HCT116 (cell line): ENCODE measurements at regions not wholly inside any gene's neighbourhood (a gene's known extent, or its start where the extent isn't known, plus 50 kb on each side); places are given as distances from the start of the nearest gene placed in this dataset.

Experiments
- ATAC-seq: fragments of 200-7000 bp; cut with Tn5 transposase; 2 replicates; pipeline ENCODE4 v1.9.1; 2020; ENCODE audit warnings: mild to moderate bottlenecking, moderate library complexity
- BruUV-seq: library from RNA; stranded (reverse); fragments of 400-500 nt; replicated peaks from 2 replicates; lab custom pipeline; 2021; lab: Mats Ljungman, UMichigan
- CTCF ChIA-PET: fragments of 300-600 bp; sonication (Branson Sonifier 250); formaldehyde crosslinking; loops from one replicate; lab custom pipeline; 2021; ENCODE audit warnings: antibody characterized with exemption; lab: Charles Lee
- POLR2A ChIA-PET: fragments of 300-600, 350-600 bp; sonication (Branson Sonifier 250); formaldehyde crosslinking; loops from one replicate; lab custom pipeline; 2021; ENCODE audit warnings: antibody characterized with exemption; lab: Charles Lee
- RAD21 ChIA-PET, 2 experiments: fragments of 300-600 bp; sonication (Branson Sonifier 250); formaldehyde crosslinking; loops; one replicate each; lab custom pipeline; 2023; ENCODE audit warnings: low total read pairs in 2 of 2; ENCODE audit not compliant: uncharacterized antibody in 2 of 2, unreplicated experiment in 2 of 2, low non-redundant PET in 1 of 2; lab: Charles Lee
- DNase-seq: peaks from one replicate; pipeline ENCODE4 v3.0.0-alpha.2; 2010; ENCODE audit warnings: low read depth, low spot score
- H2AFZ ChIP-seq: fragments of 200-600 bp; shearing (Covaris generic), sonication (generic); 2 replicates; pipeline ENCODE4 v1.6.1; 2017; ENCODE audit warnings: low read depth, mixed run types, mixed read lengths, antibody characterized with exemption, low read length; ENCODE audit not compliant: poor library complexity, severe bottlenecking
- H3K27ac ChIP-seq: 2 replicates; pipeline ENCODE4 v1.5.1; 2012; ENCODE audit warnings: low read depth, low read length
- H3K27me3 ChIP-seq: fragments of 200-600 bp; sonication (generic); 2 replicates; pipeline ENCODE4 v1.6.1; 2016; ENCODE audit warnings: mixed run types, low read length, mixed read lengths; ENCODE audit not compliant: insufficient read depth
- H3K36me3 ChIP-seq, 2 experiments: fragments of 200-500 bp in 1 of 2; fragments of 200-600 bp in 1 of 2; sonication (Bioruptor generic) in 1 of 2; sonication (generic) in 1 of 2; 2 replicates each; pipeline versions ENCODE4 v1.5.1 to v1.6.1; 2014 to 2016; ENCODE audit warnings: low read length in 2 of 2, inconsistent platforms in 1 of 2, mixed read lengths in 1 of 2, mixed run types in 1 of 2; ENCODE audit not compliant: insufficient read depth in 2 of 2, control insufficient read depth in 1 of 2
- H3K4me1 ChIP-seq, 2 experiments: fragments of 200-600 bp in 1 of 2; sonication (generic) in 1 of 2; 2 replicates each; pipeline versions ENCODE4 v1.5.1 to v1.6.1; 2012 to 2017; ENCODE audit warnings: low read length in 2 of 2, inconsistent platforms in 1 of 2, mild to moderate bottlenecking in 1 of 2, mixed read lengths in 1 of 2, mixed run types in 1 of 2, moderate library complexity in 1 of 2; ENCODE audit not compliant: insufficient read depth in 2 of 2, control insufficient read depth in 1 of 2
- H3K4me2 ChIP-seq: fragments of 200-600 bp; sonication (generic); 2 replicates; pipeline ENCODE4 v1.6.1; 2017; ENCODE audit warnings: mixed run types, low read length, mixed read lengths
- H3K4me3 ChIP-seq, 2 experiments: fragments of 200-600 bp in 1 of 2; sonication (generic) in 1 of 2; replicated peaks in 1 of 2; 2 replicates each; pipeline ENCODE4 v1.5.1; 2011 to 2016; ENCODE audit warnings: low read length in 2 of 2, control low read depth in 1 of 2, low read depth in 1 of 2, mild to moderate bottlenecking in 1 of 2, mixed read lengths in 1 of 2, mixed run types in 1 of 2
- H3K79me2 ChIP-seq: fragments of 200-600 bp; sonication (generic); 2 replicates; pipeline ENCODE4 v1.6.1; 2017; ENCODE audit warnings: mild to moderate bottlenecking, mixed run types, low read length, moderate library complexity, mixed read lengths; ENCODE audit not compliant: insufficient read depth
- H3K9ac ChIP-seq: fragments of 200-600 bp; sonication (generic); 2 replicates; pipeline ENCODE4 v1.6.1; 2016; ENCODE audit warnings: low read length, mixed read lengths
- H3K9me2 ChIP-seq: fragments of 200-600 bp; sonication (generic), shearing (Covaris generic); 2 replicates; pipeline ENCODE4 v1.6.1; 2017; ENCODE audit warnings: mixed run types, mild to moderate bottlenecking, moderate library complexity; ENCODE audit not compliant: insufficient read depth
- H3K9me3 ChIP-seq, 2 experiments: fragments of 200-500 bp in 1 of 2; fragments of 200-600 bp in 1 of 2; sonication (Bioruptor generic) in 1 of 2; sonication (generic) in 1 of 2; 2 replicates each; pipeline ENCODE4 v1.6.1; 2014 to 2017; ENCODE audit warnings: low read length in 2 of 2, mixed read lengths in 2 of 2, inconsistent platforms in 1 of 2, low read depth in 1 of 2, mild to moderate bottlenecking in 1 of 2, mixed run types in 1 of 2, moderate library complexity in 1 of 2; ENCODE audit not compliant: control insufficient read depth in 1 of 2, insufficient read depth in 1 of 2
- H4K20me1 ChIP-seq: fragments of 200-600 bp; sonication (generic), shearing (Covaris generic); 2 replicates; pipeline ENCODE4 v1.6.1; 2017; ENCODE audit warnings: mixed run types, mild to moderate bottlenecking, moderate library complexity; ENCODE audit not compliant: insufficient read depth
- CBX3 ChIP-seq: IDR thresholded peaks from 2 replicates; pipeline ENCODE4 v1.6.1; 2012; ENCODE audit warnings: low read depth
- MAX ChIP-seq: IDR thresholded peaks from 2 replicates; pipeline ENCODE4 v1.6.1; 2012
- POLR2A ChIP-seq: IDR thresholded peaks from 2 replicates; pipeline ENCODE4 v1.7.0; 2011; ENCODE audit warnings: borderline replicate concordance; ENCODE audit not compliant: insufficient read depth, insufficient read length; ENCODE audit errors: extremely low read depth
- POLR2AphosphoS5 ChIP-seq: IDR thresholded peaks from 2 replicates; pipeline ENCODE4 v1.6.1; 2011; ENCODE audit warnings: mild to moderate bottlenecking, low read depth, low read length, moderate library complexity
- RAD21 ChIP-seq: IDR thresholded peaks from 2 replicates; pipeline ENCODE4 v1.6.1; 2012; ENCODE audit warnings: low read depth, mild to moderate bottlenecking
- REST ChIP-seq: IDR thresholded peaks from 2 replicates; pipeline ENCODE4 v1.6.1; 2012; ENCODE audit warnings: low read depth
- SIN3A ChIP-seq: IDR thresholded peaks from 2 replicates; pipeline ENCODE4 v1.6.1; 2012; ENCODE audit warnings: low read depth
- SP1 ChIP-seq: IDR thresholded peaks from 2 replicates; pipeline ENCODE4 v1.6.1; 2012; ENCODE audit warnings: low read depth
- YY1 ChIP-seq: IDR thresholded peaks from 2 replicates; pipeline ENCODE4 v1.6.1; 2011; ENCODE audit warnings: low read length, low read depth, moderate library complexity, mild to moderate bottlenecking; ENCODE audit not compliant: insufficient replicate concordance; ENCODE audit errors: extremely low read depth
- ZFX ChIP-seq: fragments of 450-650 bp; IDR thresholded peaks from 2 replicates; pipeline ENCODE4 v1.6.1; 2017
- ZNF274 ChIP-seq: fragments of 200-500 bp; sonication (Bioruptor generic); IDR thresholded peaks from 2 replicates; pipeline ENCODE4 v1.6.1; 2014; ENCODE audit warnings: mild to moderate bottlenecking, low read depth, low read length, inconsistent platforms
- intact Hi-C: fragments of 100-400 bp; cut with micrococcal nuclease; formaldehyde crosslinking; loops from 2 replicates; pipeline ENCODE4 v1.10.0; 2022
- TF ChIP-seq, protein P1 (sequence below): IDR thresholded peaks from 2 replicates; pipeline ENCODE4 v1.6.1; 2012
- TF ChIP-seq, protein P2 (sequence below): IDR thresholded peaks from 2 replicates; pipeline ENCODE4 v1.6.1; 2011; ENCODE audit warnings: mild to moderate bottlenecking, low read length, moderate library complexity; ENCODE audit not compliant: insufficient replicate concordance; ENCODE audit errors: extremely low read depth
- TF ChIP-seq, protein P3 (sequence below), 3 experiments: fragments of 200-600 bp in 1 of 3; sonication (generic) in 1 of 3; IDR thresholded peaks in 2 of 3; conservative IDR thresholded peaks in 1 of 3; 2 replicates each; pipeline ENCODE4 v1.5.1; 2012 to 2017; ENCODE audit warnings: low read depth in 2 of 3, low read length in 2 of 3, antibody characterized with exemption in 1 of 3, borderline replicate concordance in 1 of 3, control low read depth in 1 of 3, mild to moderate bottlenecking in 1 of 3, mixed read lengths in 1 of 3, mixed run types in 1 of 3, moderate library complexity in 1 of 3; ENCODE audit not compliant: insufficient read depth in 1 of 3

DNA sequence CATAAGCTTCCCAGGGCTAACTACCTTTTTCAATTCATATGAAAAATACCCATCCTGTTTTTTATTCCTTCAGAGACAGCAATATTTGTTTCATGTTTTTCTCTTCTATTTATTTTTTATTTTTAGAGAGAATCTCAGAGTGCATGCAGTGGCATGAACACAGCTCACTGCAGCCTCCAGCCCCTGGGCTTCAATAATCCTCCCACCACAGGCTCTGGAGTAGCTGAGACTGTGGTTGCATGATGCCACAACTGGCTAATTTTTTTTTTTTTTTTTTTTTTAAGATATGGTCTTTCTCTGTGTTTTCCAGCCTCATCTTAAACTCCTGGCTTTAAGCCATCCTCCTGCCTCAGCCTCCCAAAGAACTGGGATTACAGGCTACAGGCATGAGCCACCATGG lies 296.7 kb upstream of the AKR1E2 start:
- ChIA-PET CTCF (no interaction called here), POLR2A (no interaction called here), RAD21 (no interaction called here)
- H3K4me3 ChIP-seq: no peak overlapping the region
- no peak overlapping the region for H3K9ac ChIP-seq
- H3K4me2 ChIP-seq: no peak overlapping the region
- no peaks in the 10 kb centered on the region for H3K27me3 ChIP-seq
- no peaks in the 10 kb centered on the region for H4K20me1 ChIP-seq
- intact Hi-C loops: no loop called here
- peaks cover 0 to 7% of the 10 kb centered on the region in 2 experiments; a peak in 1 of 4 replicates for H3K4me1 ChIP-seq
- no peak overlapping the region for H3K27ac ChIP-seq
- H3K36me3 ChIP-seq: no peaks in the 10 kb centered on the region
- no peaks in the 10 kb centered on the region for H3K79me2 ChIP-seq
- H3K9me3 ChIP-seq: no peaks in the 10 kb centered on the region
- DNase-seq: no peak
- H2AFZ ChIP-seq: no peak overlapping the region
- TF ChIP-seq SIN3A: no peak
- TF ChIP-seq, protein P1, sequence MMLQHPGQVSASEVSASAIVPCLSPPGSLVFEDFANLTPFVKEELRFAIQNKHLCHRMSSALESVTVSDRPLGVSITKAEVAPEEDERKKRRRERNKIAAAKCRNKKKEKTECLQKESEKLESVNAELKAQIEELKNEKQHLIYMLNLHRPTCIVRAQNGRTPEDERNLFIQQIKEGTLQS: no peak
- TF ChIP-seq, protein P2, sequence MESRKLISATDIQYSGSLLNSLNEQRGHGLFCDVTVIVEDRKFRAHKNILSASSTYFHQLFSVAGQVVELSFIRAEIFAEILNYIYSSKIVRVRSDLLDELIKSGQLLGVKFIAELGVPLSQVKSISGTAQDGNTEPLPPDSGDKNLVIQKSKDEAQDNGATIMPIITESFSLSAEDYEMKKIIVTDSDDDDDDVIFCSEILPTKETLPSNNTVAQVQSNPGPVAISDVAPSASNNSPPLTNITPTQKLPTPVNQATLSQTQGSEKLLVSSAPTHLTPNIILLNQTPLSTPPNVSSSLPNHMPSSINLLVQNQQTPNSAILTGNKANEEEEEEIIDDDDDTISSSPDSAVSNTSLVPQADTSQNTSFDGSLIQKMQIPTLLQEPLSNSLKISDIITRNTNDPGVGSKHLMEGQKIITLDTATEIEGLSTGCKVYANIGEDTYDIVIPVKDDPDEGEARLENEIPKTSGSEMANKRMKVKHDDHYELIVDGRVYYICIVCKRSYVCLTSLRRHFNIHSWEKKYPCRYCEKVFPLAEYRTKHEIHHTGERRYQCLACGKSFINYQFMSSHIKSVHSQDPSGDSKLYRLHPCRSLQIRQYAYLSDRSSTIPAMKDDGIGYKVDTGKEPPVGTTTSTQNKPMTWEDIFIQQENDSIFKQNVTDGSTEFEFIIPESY: no peak
- TF ChIP-seq MAX: no peak
- TF ChIP-seq YY1: no peak
- no peak for TF ChIP-seq RAD21
- no peak for TF ChIP-seq SP1
- no peak for TF ChIP-seq POLR2A
- no peak for TF ChIP-seq CBX3
- TF ChIP-seq ZNF274: no peak
- no peak for TF ChIP-seq REST
- TF ChIP-seq ZFX: no peak
- no peak for TF ChIP-seq POLR2AphosphoS5
- TF ChIP-seq, protein P3, sequence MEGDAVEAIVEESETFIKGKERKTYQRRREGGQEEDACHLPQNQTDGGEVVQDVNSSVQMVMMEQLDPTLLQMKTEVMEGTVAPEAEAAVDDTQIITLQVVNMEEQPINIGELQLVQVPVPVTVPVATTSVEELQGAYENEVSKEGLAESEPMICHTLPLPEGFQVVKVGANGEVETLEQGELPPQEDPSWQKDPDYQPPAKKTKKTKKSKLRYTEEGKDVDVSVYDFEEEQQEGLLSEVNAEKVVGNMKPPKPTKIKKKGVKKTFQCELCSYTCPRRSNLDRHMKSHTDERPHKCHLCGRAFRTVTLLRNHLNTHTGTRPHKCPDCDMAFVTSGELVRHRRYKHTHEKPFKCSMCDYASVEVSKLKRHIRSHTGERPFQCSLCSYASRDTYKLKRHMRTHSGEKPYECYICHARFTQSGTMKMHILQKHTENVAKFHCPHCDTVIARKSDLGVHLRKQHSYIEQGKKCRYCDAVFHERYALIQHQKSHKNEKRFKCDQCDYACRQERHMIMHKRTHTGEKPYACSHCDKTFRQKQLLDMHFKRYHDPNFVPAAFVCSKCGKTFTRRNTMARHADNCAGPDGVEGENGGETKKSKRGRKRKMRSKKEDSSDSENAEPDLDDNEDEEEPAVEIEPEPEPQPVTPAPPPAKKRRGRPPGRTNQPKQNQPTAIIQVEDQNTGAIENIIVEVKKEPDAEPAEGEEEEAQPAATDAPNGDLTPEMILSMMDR (IDR thresholded peaks at IDR 0.05 in 2 of 3, conservative IDR thresholded peaks at IDR 0.05 in 1 of 3; ENCODE audit: borderline replicate concordance in 1 of 3, insufficient read depth in 1 of 3, low read depth in 2 of 3, low read length in 2 of 3): no peak
- H3K9me2 ChIP-seq: no peaks in the 10 kb centered on the region
- ATAC-seq: no peak
- no TSS peak for BruUV-seq
